CMK (cell line): ENCODE measurements at regions not wholly inside any gene's neighbourhood (a gene's known extent, or its start where the extent isn't known, plus 50 kb on each side); places are given as distances from the start of the nearest gene placed in this dataset.

Experiments used
- DNase-seq: peaks from one replicate; pipeline ENCODE4 v3.0.0-alpha.2; 2010; ENCODE audit warnings: low read depth

- no peak for DNase-seq
Measured at GRCh38 chr7:26049081-26049480, 102.9 kb upstream of the NFE2L3 start.

- no peak for DNase-seq
Measured at GRCh38 chr7:26051021-26051420, 101.0 kb upstream of the NFE2L3 start.

- DNase-seq = no peak
Measured at GRCh38 chr7:26052706-26053105, 99.3 kb upstream of the NFE2L3 start.

GRCh38 chr7:26054386-26054785 lies 97.6 kb upstream of the NFE2L3 start:
- DNase-seq = no peak

- DNase-seq = no peak
Measured at GRCh38 chr7:26055241-26055640, 96.8 kb upstream of the NFE2L3 start.

- no peak for DNase-seq
Measured at GRCh38 chr7:26060733-26061677, 91.0 kb upstream of the NFE2L3 start.

GRCh38 chr7:26061678-26062603 lies 90.1 kb upstream of the NFE2L3 start:
- no peak for DNase-seq

- no peak for DNase-seq
Measured at GRCh38 chr7:26065652-26066051, 86.3 kb upstream of the NFE2L3 start.

- no peak for DNase-seq
Measured at GRCh38 chr7:26066736-26067135, 85.3 kb upstream of the NFE2L3 start.

GRCh38 chr7:26070290-26070689 lies 81.7 kb upstream of the NFE2L3 start:
- DNase-seq = no peak

- DNase-seq = no peak
Measured at GRCh38 chr7:26071622-26072456, 80.2 kb upstream of the NFE2L3 start.

- DNase-seq = no peak
Measured at GRCh38 chr7:26073041-26073440, 79.0 kb upstream of the NFE2L3 start.

- DNase-seq = no peak
Measured at GRCh38 chr7:26074919-26075318, 77.1 kb upstream of the NFE2L3 start.

GRCh38 chr7:26076691-26077090 lies 75.3 kb upstream of the NFE2L3 start:
- no peak for DNase-seq

- DNase-seq = no peak
Measured at GRCh38 chr7:26078437-26079336, 73.3 kb upstream of the NFE2L3 start.

GRCh38 chr7:26081638-26082037 lies 70.4 kb upstream of the NFE2L3 start:
- DNase-seq = no peak

GRCh38 chr7:26083113-26083512 lies 68.9 kb upstream of the NFE2L3 start:
- DNase-seq = no peak

- DNase-seq = no peak
Measured at GRCh38 chr7:26084418-26084817, 67.6 kb upstream of the NFE2L3 start.

- no peak for DNase-seq
Measured at GRCh38 chr7:26085771-26086170, 66.2 kb upstream of the NFE2L3 start.

GRCh38 chr7:26087321-26088091 lies 64.5 kb upstream of the NFE2L3 start:
- no peak for DNase-seq
